K562 (cell line): ENCODE measurements at regions not wholly inside any gene's neighbourhood (a gene's known extent, or its start where the extent isn't known, plus 50 kb on each side); places are given as distances from the start of the nearest gene placed in this dataset.

Source experiments
- ATAC-seq: fragments of 200-7000 bp; cut with Tn5 transposase; 3 replicates; pipeline ENCODE4 v1.9.1; 2020; ENCODE audit warnings: moderate library complexity
- BruUV-seq: library from RNA; stranded (reverse); fragments of 400-500 nt; replicated peaks from 2 replicates; lab custom pipeline; 2021; lab: Mats Ljungman, UMichigan
- CTCF ChIA-PET: fragments of 300-600 bp; formaldehyde crosslinking; extraction: SDS; loops from one replicate; lab custom pipeline; 2021; ENCODE audit warnings: low intra/inter-chr PET ratio; lab: Yijun Ruan, JAX
- POLR2A ChIA-PET: fragments of 300-600, 350-650 bp; sonication (Branson Sonifier 250); formaldehyde crosslinking; extraction: SDS; loops from one replicate; lab custom pipeline; 2021; ENCODE audit warnings: antibody characterized with exemption, inconsistent platforms; lab: Yijun Ruan, JAX
- DNase-seq, 4 experiments: peaks; one replicate each; pipeline versions ENCODE4 v3.0.0 to v3.0.0-alpha.2; 2011 to 2018; ENCODE audit warnings: low spot score in 3 of 4, mixed read lengths in 3 of 4; ENCODE audit errors: extremely low read depth in 1 of 4
- FAIRE-seq: peaks from 2 replicates; lab custom pipeline; 2011; peaks lifted over from hg19 to GRCh38; lab: Jason Lieb, UNC
- H2AFZ ChIP-seq: 2 replicates; pipeline ENCODE4 v1.6.0; 2011; ENCODE audit warnings: low read depth, low read length, control low read depth, inconsistent platforms
- H3K27ac ChIP-seq: fragments of 200-600 bp; 3 replicates; pipeline ENCODE4 v1.8.0; 2011; ENCODE audit warnings: low read depth, mild to moderate bottlenecking, control low read depth, inconsistent platforms, low read length, moderate library complexity, mixed read lengths; ENCODE audit errors: extremely low read depth
- H3K27me3 ChIP-seq, 2 experiments: fragments of 300-600 bp in 1 of 2; 2 replicates in 1 of 2; 3 replicates in 1 of 2; pipeline versions ENCODE4 v1.6.0 to v1.8.0; 2011; ENCODE audit warnings: inconsistent platforms in 2 of 2, low read length in 2 of 2, mild to moderate bottlenecking in 1 of 2, mixed read lengths in 1 of 2, moderate library complexity in 1 of 2; ENCODE audit not compliant: control insufficient read depth in 2 of 2, insufficient read depth in 2 of 2
- H3K36me3 ChIP-seq: fragments of 300-600 bp; 3 replicates; pipeline ENCODE4 v1.8.0; 2011; ENCODE audit warnings: mild to moderate bottlenecking, low read length, inconsistent platforms; ENCODE audit not compliant: control insufficient read depth, insufficient read depth
- H3K4me1 ChIP-seq, 2 experiments: fragments of 200-600 bp in 1 of 2; replicated peaks in 1 of 2; 2 replicates in 1 of 2; 3 replicates in 1 of 2; pipeline versions ENCODE4 v1.5.1 to v1.8.0; 2011; ENCODE audit warnings: inconsistent platforms in 2 of 2, low read length in 2 of 2, mild to moderate bottlenecking in 1 of 2, mixed read lengths in 1 of 2, moderate library complexity in 1 of 2; ENCODE audit not compliant: control insufficient read depth in 2 of 2, insufficient read depth in 2 of 2
- H3K4me2 ChIP-seq: 2 replicates; pipeline ENCODE4 v1.6.1; 2011; ENCODE audit warnings: low read length, control low read depth, inconsistent platforms, mixed read lengths; ENCODE audit not compliant: insufficient read depth
- H3K4me3 ChIP-seq: fragments of 200-600 bp; sonication (generic), shearing (Covaris generic); 2 replicates; pipeline ENCODE4 v1.5.1; 2016; ENCODE audit warnings: control low read depth, inconsistent platforms
- H3K79me2 ChIP-seq: fragments of 200-600 bp; 3 replicates; pipeline ENCODE4 v1.8.0; 2011; ENCODE audit warnings: low read length, inconsistent platforms; ENCODE audit not compliant: control insufficient read depth, insufficient read depth
- H3K9ac ChIP-seq, 2 experiments: 2 replicates each; pipeline versions ENCODE4 v1.6.0 to v1.6.1; 2011; ENCODE audit warnings: low read depth in 2 of 2, low read length in 2 of 2, control low read depth in 1 of 2, inconsistent platforms in 1 of 2, mild to moderate bottlenecking in 1 of 2, mixed read lengths in 1 of 2; ENCODE audit not compliant: insufficient read depth in 1 of 2
- H3K9me1 ChIP-seq: one replicate; pipeline ENCODE4 v1.6.0; 2011; ENCODE audit warnings: inconsistent platforms, mild to moderate bottlenecking, low read length, moderate library complexity; ENCODE audit not compliant: control insufficient read depth, insufficient read depth
- H3K9me3 ChIP-seq: replicated peaks from 2 replicates; pipeline ENCODE4 v1.5.1; 2011; ENCODE audit warnings: low read depth, low read length, inconsistent platforms; ENCODE audit not compliant: control insufficient read depth, insufficient read depth
- H4K20me1 ChIP-seq: replicated peaks from 2 replicates; pipeline ENCODE4 v1.6.1; 2011; ENCODE audit warnings: low read length, inconsistent platforms, mixed read lengths; ENCODE audit not compliant: control insufficient read depth, insufficient read depth
- ELK1 ChIP-seq: sonication (generic); formaldehyde crosslinking; IDR thresholded peaks from 2 replicates; pipeline ENCODE4 v1.8.1; 2022; ENCODE audit warnings: missing genetic modification reagents
- MEF2A ChIP-seq: IDR thresholded peaks from 2 replicates; pipeline ENCODE4 v1.6.1; 2011; ENCODE audit warnings: low read depth, mild to moderate bottlenecking, low read length, moderate library complexity; ENCODE audit not compliant: control insufficient read depth
- NR2F6 ChIP-seq: fragments of 450-650 bp; formaldehyde crosslinking; IDR thresholded peaks from 2 replicates; pipeline ENCODE4 v1.4.0; 2020; ENCODE audit warnings: mild to moderate bottlenecking
- RCOR1 ChIP-seq, 2 experiments: IDR thresholded peaks; 2 replicates each; pipeline ENCODE4 v1.6.1; 2012; ENCODE audit warnings: low read depth in 2 of 2, low read length in 2 of 2, borderline replicate concordance in 1 of 2, improper control_type of control experiment in 1 of 2
- REST ChIP-seq, 2 experiments: fragments of 450-650 bp; formaldehyde crosslinking in 1 of 2; IDR thresholded peaks; 2 replicates each; pipeline versions ENCODE4 v1.4.0 to v1.6.1; 2014 to 2020; ENCODE audit warnings: mild to moderate bottlenecking in 2 of 2, borderline replicate concordance in 1 of 2, low read depth in 1 of 2
- STAT5A ChIP-seq: IDR thresholded peaks from 2 replicates; pipeline ENCODE4 v1.6.1; 2012; ENCODE audit warnings: low read length, inconsistent platforms, borderline replicate concordance
- XRCC5 ChIP-seq: fragments of 200-400 bp; formaldehyde crosslinking; IDR thresholded peaks from 2 replicates; pipeline ENCODE4 v1.6.1; 2017; ENCODE audit warnings: low read depth, mild to moderate bottlenecking, low read length
- ZNF282 ChIP-seq: sonication (generic); formaldehyde crosslinking; IDR thresholded peaks from 2 replicates; pipeline ENCODE4 v1.8.1; 2023; ENCODE audit warnings: missing genetic modification reagents
- ZNF740 ChIP-seq, 3 experiments: fragments of 200-800 bp in 1 of 3; sonication (Bioruptor generic) in 1 of 3; sonication (generic) in 1 of 3; formaldehyde crosslinking in 1 of 3; IDR thresholded peaks; 2 replicates each; pipeline versions ENCODE4 v1.6.1 to v1.8.0; 2016 to 2022; ENCODE audit warnings: mild to moderate bottlenecking in 2 of 3, missing compliant biosample characterization in 2 of 3, missing genetic modification characterization in 2 of 3, missing genetic modification reagents in 1 of 3
- WGBS: fragments of 100-300 bp; shearing (Covaris generic); methylation state at CpG from one replicate; pipeline ENCODE4 v1.1.6; 2016; ENCODE audit warnings: low coverage, mixed read lengths; ENCODE audit not compliant: insufficient coverage; ENCODE audit errors: missing lambda C conversion rate; 5-methylcytosine and 5-hydroxymethylcytosine counted together
- in situ Hi-C: fragments of 300-500 bp; cut with MboI; formaldehyde crosslinking; loops from 4 replicates; pipeline ENCODE4 v1.15.0; 2018; ENCODE audit warnings: inconsistent platforms, mixed read lengths
- intact Hi-C: fragments of 100-400 bp; cut with micrococcal nuclease; formaldehyde crosslinking; loops from 2 replicates; pipeline ENCODE4 v1.14.2; 2022

- TF ChIP-seq ELK1 (CRISPR knock-in tag) (no peak), ZNF282 (CRISPR knock-in tag) (no peak), ZNF740 (CRISPR knock-in tag; IDR thresholded peaks at IDR 0.05) (no peak), ZNF740 (tag; IDR thresholded peaks at IDR 0.05) (no peak), STAT5A (no peak), NR2F6 (CRISPR knock-in tag) (no peak)
Observed at GRCh38 chr15:29615791-29616190, 206.5 kb downstream of the TJP1 start (continued).

GRCh38 chr15:29613951-29614382 lies 208.3 kb downstream of the TJP1 start:
- FAIRE-seq (peak; percentile 88), DNase-seq (peak; percentile 60 to 67 (median 62)), ATAC-seq (peak; percentile 98)
- BruUV-seq = no TSS peak
- peaks cover 5 to 16% of the 10 kb centered on the region in 2 experiments; a peak in 3 of 5 replicates for H3K27me3 ChIP-seq
- peak overlapping the region; percentile 32 for H3K4me2 ChIP-seq
- peak overlapping the region; percentile 48 for H2AFZ ChIP-seq
- 4% methylated on average over 15 of the region's 16 CpGs for WGBS
- no peak overlapping the region for H3K4me3 ChIP-seq
- H3K36me3 ChIP-seq = no peaks in the 10 kb centered on the region
- no peak overlapping the region for H3K9ac ChIP-seq
- ChIA-PET CTCF (interaction anchor here (0.6 to 1.0 kb wide), 2 partner anchors 12 to 461 kb away, joined by 3 to 6 read pairs; no protein-coding TSS in a partner anchor), POLR2A (interaction anchor here (0.5 to 1.7 kb wide), 4 partner anchors 8 to 43 kb away, joined by 3 to 5 read pairs (median 3); no protein-coding TSS in a partner anchor)
- H3K9me1 ChIP-seq = no peaks in the 10 kb centered on the region
- intact Hi-C loops = no loop called here
- no peak overlapping the region for H3K27ac ChIP-seq
- no peaks in the 10 kb centered on the region; a peak in 1 of 5 replicates for H3K4me1 ChIP-seq
- H3K9me3 ChIP-seq = no peaks in the 10 kb centered on the region
- in situ Hi-C loops = no loop called here
- H3K79me2 ChIP-seq = no peaks in the 10 kb centered on the region
- H4K20me1 ChIP-seq = peaks cover 3% of the 10 kb centered on the region; the same call in 1 of the 2 replicates
- TF ChIP-seq RCOR1 (IDR thresholded peaks at IDR 0.05; ENCODE audit: borderline replicate concordance in 1 of 2, low read depth in 2 of 2, low read length in 2 of 2) (peak in 1 of 2 experiments; percentile 33; a peak in 1 of 4 replicates), REST (IDR thresholded peaks at IDR 0.05; ENCODE audit: borderline replicate concordance) (peak; percentile 33; the same call in 1 of the 2 replicates), REST (CRISPR knock-in tag; IDR thresholded peaks at IDR 0.05; ENCODE audit: low read depth) (no peak), MEF2A (no peak), XRCC5 (peak; percentile 64; the same call in 1 of the 2 replicates)
